ENCODE measurements at regions not wholly inside any gene's neighbourhood (a gene's known extent, or its start where the extent isn't known, plus 50 kb on each side); places are given as distances from the start of the nearest gene placed in this dataset.

DNA sequence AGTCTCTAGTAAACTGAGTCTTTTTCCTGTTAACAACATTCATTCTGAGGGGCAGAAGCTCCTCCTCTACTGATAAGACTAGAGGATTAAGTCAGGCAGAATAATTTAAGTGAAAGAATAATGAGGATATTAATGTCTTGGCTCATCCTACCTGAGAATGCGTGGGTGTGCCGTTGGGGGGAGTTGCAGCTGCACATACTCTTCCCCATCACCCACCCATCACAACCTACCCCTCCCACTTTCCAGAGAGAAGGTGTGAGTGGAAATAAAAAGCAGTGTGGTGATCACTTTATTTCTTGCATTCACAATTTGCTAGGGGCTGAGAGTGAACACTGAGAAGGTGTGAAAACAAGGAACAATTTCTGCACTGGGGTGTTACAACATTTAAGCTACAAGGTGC is 146.8 kb upstream of the MAGI3 start:
- TF ChIP-seq, protein P1, sequence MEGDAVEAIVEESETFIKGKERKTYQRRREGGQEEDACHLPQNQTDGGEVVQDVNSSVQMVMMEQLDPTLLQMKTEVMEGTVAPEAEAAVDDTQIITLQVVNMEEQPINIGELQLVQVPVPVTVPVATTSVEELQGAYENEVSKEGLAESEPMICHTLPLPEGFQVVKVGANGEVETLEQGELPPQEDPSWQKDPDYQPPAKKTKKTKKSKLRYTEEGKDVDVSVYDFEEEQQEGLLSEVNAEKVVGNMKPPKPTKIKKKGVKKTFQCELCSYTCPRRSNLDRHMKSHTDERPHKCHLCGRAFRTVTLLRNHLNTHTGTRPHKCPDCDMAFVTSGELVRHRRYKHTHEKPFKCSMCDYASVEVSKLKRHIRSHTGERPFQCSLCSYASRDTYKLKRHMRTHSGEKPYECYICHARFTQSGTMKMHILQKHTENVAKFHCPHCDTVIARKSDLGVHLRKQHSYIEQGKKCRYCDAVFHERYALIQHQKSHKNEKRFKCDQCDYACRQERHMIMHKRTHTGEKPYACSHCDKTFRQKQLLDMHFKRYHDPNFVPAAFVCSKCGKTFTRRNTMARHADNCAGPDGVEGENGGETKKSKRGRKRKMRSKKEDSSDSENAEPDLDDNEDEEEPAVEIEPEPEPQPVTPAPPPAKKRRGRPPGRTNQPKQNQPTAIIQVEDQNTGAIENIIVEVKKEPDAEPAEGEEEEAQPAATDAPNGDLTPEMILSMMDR (IDR thresholded peaks at IDR 0.05; ENCODE audit: low read depth, low read length): no peak
- no peak for TF ChIP-seq POLR2A (IDR thresholded peaks at IDR 0.05; ENCODE audit: extremely low read depth, insufficient read length)

All from NB4 (cell line).